Keratinocyte (primary cell): ENCODE measurements at regions not wholly inside any gene's neighbourhood (a gene's known extent, or its start where the extent isn't known, plus 50 kb on each side); places are given as distances from the start of the nearest gene placed in this dataset.

Experiments
- DNase-seq: peaks from one replicate; pipeline ENCODE4 v3.0.0-alpha.2; 2011; ENCODE audit warnings: low read depth, missing footprints, low spot score
- FAIRE-seq: peaks from 2 replicates; lab custom pipeline; 2011; peaks lifted over from hg19 to GRCh38; lab: Jason Lieb, UNC
- H2AFZ ChIP-seq: 2 replicates; pipeline ENCODE4 v1.6.0; 2012; ENCODE audit warnings: low read length, control low read depth, inconsistent platforms; ENCODE audit not compliant: control insufficient read depth
- H3K27ac ChIP-seq: 2 replicates; pipeline ENCODE4 v1.5.1; 2011; ENCODE audit warnings: low read length; ENCODE audit not compliant: control insufficient read depth, insufficient read depth
- H3K27me3 ChIP-seq: 3 replicates; pipeline ENCODE4 v1.6.0; 2011; ENCODE audit warnings: low read length; ENCODE audit not compliant: control insufficient read depth, insufficient read depth; ENCODE audit errors: extremely low read depth
- H3K36me3 ChIP-seq, 2 experiments: 2 replicates in 1 of 2; 3 replicates in 1 of 2; pipeline ENCODE4 v1.5.1; 2011; ENCODE audit warnings: low read length in 2 of 2, mild to moderate bottlenecking in 1 of 2; ENCODE audit not compliant: control insufficient read depth in 2 of 2, insufficient read depth in 2 of 2; ENCODE audit errors: extremely low read depth in 1 of 2
- H3K4me1 ChIP-seq: 3 replicates; pipeline ENCODE4 v1.5.1; 2011; ENCODE audit warnings: low read length; ENCODE audit not compliant: control insufficient read depth, insufficient read depth; ENCODE audit errors: extremely low read depth
- H3K4me2 ChIP-seq: 3 replicates; pipeline ENCODE4 v1.6.0; 2011; ENCODE audit warnings: low read depth, low read length; ENCODE audit not compliant: control insufficient read depth, insufficient read depth; ENCODE audit errors: extremely low read depth
- H3K4me3 ChIP-seq, 3 experiments: fragments of 200-600 bp in 1 of 3; sonication (generic) in 1 of 3; 2 replicates in 2 of 3; 3 replicates in 1 of 3; pipeline ENCODE4 v1.5.1; 2011 to 2016; ENCODE audit warnings: low read length in 3 of 3, mild to moderate bottlenecking in 3 of 3, control low read depth in 2 of 3, inconsistent platforms in 1 of 3, low read depth in 1 of 3, mixed read lengths in 1 of 3, mixed run types in 1 of 3, moderate library complexity in 1 of 3; ENCODE audit not compliant: control insufficient read depth in 2 of 3, insufficient read depth in 2 of 3; ENCODE audit errors: extremely low read depth in 1 of 3
- H3K79me2 ChIP-seq: 2 replicates; pipeline ENCODE4 v1.6.0; 2012; ENCODE audit warnings: low read length; ENCODE audit not compliant: control insufficient read depth, insufficient read depth
- H3K9ac ChIP-seq: 3 replicates; pipeline ENCODE4 v1.6.0; 2011; ENCODE audit warnings: low read length; ENCODE audit not compliant: control insufficient read depth, insufficient read depth; ENCODE audit errors: extremely low read depth
- H3K9me1 ChIP-seq: 3 replicates; pipeline ENCODE4 v1.6.0; 2011; ENCODE audit warnings: low read length; ENCODE audit not compliant: control insufficient read depth, insufficient read depth; ENCODE audit errors: extremely low read depth
- H3K9me3 ChIP-seq: 2 replicates; pipeline ENCODE4 v1.5.1; 2012; ENCODE audit warnings: low read depth, low read length; ENCODE audit not compliant: control insufficient read depth
- H4K20me1 ChIP-seq: 3 replicates; pipeline ENCODE4 v1.6.0; 2011; ENCODE audit warnings: low read length; ENCODE audit not compliant: control insufficient read depth, insufficient read depth; ENCODE audit errors: extremely low read depth
- CTCF ChIP-seq, 3 experiments: IDR thresholded peaks in 1 of 3; conservative IDR thresholded peaks in 1 of 3; optimal IDR thresholded peaks in 1 of 3; 2 replicates in 2 of 3; 3 replicates in 1 of 3; pipeline versions ENCODE3 to v1.5.1; 2011; ENCODE audit warnings: low read length in 3 of 3, mild to moderate bottlenecking in 3 of 3, moderate library complexity in 2 of 3, control low read depth in 1 of 3, inconsistent platforms in 1 of 3; ENCODE audit not compliant: insufficient read depth in 2 of 3; ENCODE audit errors: extremely low read depth in 1 of 3
- EZH2 ChIP-seq: IDR thresholded peaks from one replicate; pipeline ENCODE4 v1.6.1; 2012; ENCODE audit warnings: inconsistent platforms, mild to moderate bottlenecking, low read length, moderate library complexity
- dilution Hi-C: fragments of 300-500 bp; cut with MboI; formaldehyde crosslinking; loops from one replicate; pipeline ENCODE4 v1.7.0; 2020; ENCODE audit warnings: low sequenced_read_pairs; ENCODE audit not compliant: extremely low pct_ligation_motif_present

- Histone ChIP-seq H3K4me1 (peaks cover 51% of the 10 kb centered on the region), H4K20me1 (no peaks in the 10 kb centered on the region), H2AFZ (no peak overlapping the region), H3K4me3 (no peak overlapping the region), H3K36me3 (no peaks in the 10 kb centered on the region), H3K9me3 (no peaks in the 10 kb centered on the region), H3K9me1 (no peaks in the 10 kb centered on the region), H3K4me2 (no peak overlapping the region), H3K79me2 (no peaks in the 10 kb centered on the region), H3K27ac (no peak overlapping the region), H3K9ac (no peak overlapping the region), H3K27me3 (no peaks in the 10 kb centered on the region)
- no peak for DNase-seq
- TF ChIP-seq EZH2 (no peak), CTCF (optimal IDR thresholded peaks at IDR 0.05 in 1 of 3, IDR thresholded peaks at IDR 0.05 in 1 of 3, conservative IDR thresholded peaks at IDR 0.05 in 1 of 3; ENCODE audit: extremely low read depth in 1 of 3, insufficient read depth in 2 of 3, low read length in 3 of 3) (no peak)
- dilution Hi-C loops: no loop called here
- FAIRE-seq: no peak
Measured at GRCh38 chr15:31461375-31461774, 134.7 kb downstream of the KLF13 start.

GRCh38 chr15:31461911-31462480 lies 135.4 kb downstream of the KLF13 start:
- dilution Hi-C loops: no loop called here
- no peaks in the 10 kb centered on the region for H3K36me3 ChIP-seq

More at GRCh38 chr15:31461911-31462480, 135.4 kb downstream of the KLF13 start:
- no peak for DNase-seq
- Histone ChIP-seq H3K27me3 (no peaks in the 10 kb centered on the region), H3K9me3 (no peaks in the 10 kb centered on the region), H3K9ac (no peak overlapping the region), H3K27ac (no peak overlapping the region), H3K9me1 (no peaks in the 10 kb centered on the region), H3K4me2 (no peak overlapping the region), H3K79me2 (no peaks in the 10 kb centered on the region), H2AFZ (no peak overlapping the region), H3K4me1 (peaks cover 50% of the 10 kb centered on the region), H4K20me1 (no peaks in the 10 kb centered on the region), H3K4me3 (no peak overlapping the region)
- no peak for FAIRE-seq
- peak in 1 of 3 experiments; percentile 37 for TF ChIP-seq CTCF (optimal IDR thresholded peaks at IDR 0.05 in 1 of 3, IDR thresholded peaks at IDR 0.05 in 1 of 3, conservative IDR thresholded peaks at IDR 0.05 in 1 of 3; ENCODE audit: extremely low read depth in 1 of 3, insufficient read depth in 2 of 3, low read length in 3 of 3)
- TF ChIP-seq EZH2: no peak
